ENCODE measurements at regions not wholly inside any gene's neighbourhood (a gene's known extent, or its start where the extent isn't known, plus 50 kb on each side); places are given as distances from the start of the nearest gene placed in this dataset.

DNA sequence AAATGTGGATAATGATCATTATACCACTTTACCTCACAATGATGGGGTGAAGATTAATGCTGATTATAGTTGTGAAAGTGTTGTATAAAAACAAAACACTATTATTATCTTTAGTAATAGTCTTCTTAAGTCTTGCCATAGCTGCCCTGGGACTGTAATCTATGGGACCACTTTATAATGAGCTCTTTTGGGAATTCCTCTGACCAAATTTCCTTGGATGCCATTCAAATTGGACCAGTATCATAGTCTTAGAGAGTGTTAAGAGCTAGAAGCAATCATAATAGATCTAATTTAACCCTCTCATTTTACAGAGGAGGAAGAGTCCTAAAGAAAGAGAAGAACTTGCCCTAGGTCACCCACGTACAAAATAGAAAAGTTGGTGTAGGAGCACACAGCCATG, 457.7 kb upstream of the SLC14A2 start:
- no peak for TF ChIP-seq CTCF (IDR thresholded peaks at IDR 0.05)
- TF ChIP-seq POLR2A (IDR thresholded peaks at IDR 0.05) = no peak

All from breast epithelium (tissue), 3 donors.